OCI-M1 (cell line): ENCODE measurements at regions not wholly inside any gene's neighbourhood (a gene's known extent, or its start where the extent isn't known, plus 50 kb on each side); places are given as distances from the start of the nearest gene placed in this dataset.

Source experiments
- DNase-seq: peaks from one replicate; lab custom pipeline; 2025; lab: John Stamatoyannopoulos, UW

- no peak for DNase-seq
These were observed 99.8 kb upstream of the ROPN1 start for GRCh38 chr3:124091716-124092115.

GRCh38 chr3:124092811-124093210, 100.9 kb upstream of the ROPN1 start:
- DNase-seq = no peak

GRCh38 chr3:124094496-124094895, 102.6 kb upstream of the ROPN1 start:
- no peak for DNase-seq

- no peak for DNase-seq
These were observed 105.6 kb upstream of the ROPN1 start for GRCh38 chr3:124097362-124098131.

GRCh38 chr3:124101643-124102042, 109.7 kb upstream of the ROPN1 start:
- DNase-seq = no peak

GRCh38 chr3:124107104-124107890, 115.4 kb upstream of the ROPN1 start:
- no peak for DNase-seq

- no peak for DNase-seq
These were observed 116.5 kb upstream of the ROPN1 start for GRCh38 chr3:124108446-124108845.

- no peak for DNase-seq
These were observed 121.6 kb upstream of the ROPN1 start for GRCh38 chr3:124113485-124113884.

- DNase-seq = no peak
These were observed 123.4 kb upstream of the ROPN1 start for GRCh38 chr3:124115279-124115678.

- no peak for DNase-seq
These were observed 124.0 kb upstream of the ROPN1 start for GRCh38 chr3:124115956-124116355.

- DNase-seq = no peak
These were observed 125.0 kb upstream of the ROPN1 start for GRCh38 chr3:124116906-124117305.

GRCh38 chr3:124117486-124117885, 125.6 kb upstream of the ROPN1 start:
- no peak for DNase-seq

GRCh38 chr3:124118397-124118796, 126.5 kb upstream of the ROPN1 start:
- DNase-seq = no peak

GRCh38 chr3:124119056-124119716, 127.3 kb upstream of the ROPN1 start:
- DNase-seq = no peak

GRCh38 chr3:124121379-124122312, 129.7 kb upstream of the ROPN1 start:
- no peak for DNase-seq

- DNase-seq = no peak
These were observed 133.4 kb upstream of the ROPN1 start for GRCh38 chr3:124125315-124125714.

GRCh38 chr3:124126436-124127023, 134.6 kb upstream of the ROPN1 start:
- DNase-seq = no peak

GRCh38 chr3:124131158-124131557, 139.2 kb upstream of the ROPN1 start:
- no peak for DNase-seq

- peak; percentile 6 for DNase-seq
These were observed 139.7 kb upstream of the ROPN1 start for GRCh38 chr3:124131580-124131979.

GRCh38 chr3:124132813-124133212, 140.9 kb upstream of the ROPN1 start:
- DNase-seq = no peak

- no peak for DNase-seq
These were observed 141.5 kb upstream of the ROPN1 start for GRCh38 chr3:124133366-124133940.
